K562 (cell line): ENCODE measurements at regions not wholly inside any gene's neighbourhood (a gene's known extent, or its start where the extent isn't known, plus 50 kb on each side); places are given as distances from the start of the nearest gene placed in this dataset.

ENCODE experiments used
- CTCF ChIP-seq, 3 experiments: IDR thresholded peaks in 2 of 3; conservative IDR thresholded peaks in 1 of 3; 2 replicates each; pipeline ENCODE4 v1.5.1; 2011 to 2012; ENCODE audit warnings: low read length in 3 of 3, mild to moderate bottlenecking in 3 of 3, control low read depth in 2 of 3, improper control_type of control experiment in 1 of 3, inconsistent platforms in 1 of 3, low read depth in 1 of 3, mixed read lengths in 1 of 3, moderate library complexity in 1 of 3; ENCODE audit not compliant: insufficient read depth in 2 of 3
- DPF2 ChIP-seq: fragments of 450-650 bp; IDR thresholded peaks from 2 replicates; pipeline ENCODE4 v1.6.1; 2016
- MYC ChIP-seq, 2 experiments: fragments of 250-450 bp in 1 of 2; sonication (Bioruptor Pico) in 1 of 2; IDR thresholded peaks; 2 replicates each; pipeline versions ENCODE4 v1.5.1 to v1.6.1; 2012 to 2021; ENCODE audit warnings: low read depth in 2 of 2, borderline replicate concordance in 1 of 2, improper control_type of control experiment in 1 of 2, low read length in 1 of 2, mild to moderate bottlenecking in 1 of 2, moderate library complexity in 1 of 2
- NRF1 ChIP-seq, 2 experiments: fragments of 450-650 bp; IDR thresholded peaks in 1 of 2; conservative IDR thresholded peaks in 1 of 2; 2 replicates each; pipeline ENCODE4 v1.6.1; 2014; ENCODE audit warnings: mild to moderate bottlenecking in 2 of 2
- POLR2A ChIP-seq: fragments of 450-650 bp; conservative IDR thresholded peaks from 2 replicates; pipeline ENCODE4 v1.6.1; 2016
- RBM14 ChIP-seq: fragments of 200-400 bp; formaldehyde crosslinking; IDR thresholded peaks from 2 replicates; pipeline ENCODE4 v1.6.1; 2018; ENCODE audit warnings: low read depth, mild to moderate bottlenecking, low read length, moderate library complexity, borderline replicate concordance; ENCODE audit not compliant: insufficient read depth
- SIN3B ChIP-seq: fragments of 450-650 bp; IDR thresholded peaks from 2 replicates; pipeline ENCODE4 v1.6.1; 2017; ENCODE audit warnings: low read depth, mild to moderate bottlenecking, moderate library complexity
- TF ChIP-seq, protein P1 (sequence below): sonication (generic); formaldehyde crosslinking; IDR thresholded peaks from 2 replicates; pipeline ENCODE4 v1.8.1; 2023; ENCODE audit warnings: mild to moderate bottlenecking, missing genetic modification reagents
- TF ChIP-seq, protein P2 (sequence below): fragments of 450-650 bp; formaldehyde crosslinking; IDR thresholded peaks from 2 replicates; pipeline ENCODE4 v1.4.0; 2020; ENCODE audit warnings: mild to moderate bottlenecking, mixed read lengths

- TF ChIP-seq, protein P1, sequence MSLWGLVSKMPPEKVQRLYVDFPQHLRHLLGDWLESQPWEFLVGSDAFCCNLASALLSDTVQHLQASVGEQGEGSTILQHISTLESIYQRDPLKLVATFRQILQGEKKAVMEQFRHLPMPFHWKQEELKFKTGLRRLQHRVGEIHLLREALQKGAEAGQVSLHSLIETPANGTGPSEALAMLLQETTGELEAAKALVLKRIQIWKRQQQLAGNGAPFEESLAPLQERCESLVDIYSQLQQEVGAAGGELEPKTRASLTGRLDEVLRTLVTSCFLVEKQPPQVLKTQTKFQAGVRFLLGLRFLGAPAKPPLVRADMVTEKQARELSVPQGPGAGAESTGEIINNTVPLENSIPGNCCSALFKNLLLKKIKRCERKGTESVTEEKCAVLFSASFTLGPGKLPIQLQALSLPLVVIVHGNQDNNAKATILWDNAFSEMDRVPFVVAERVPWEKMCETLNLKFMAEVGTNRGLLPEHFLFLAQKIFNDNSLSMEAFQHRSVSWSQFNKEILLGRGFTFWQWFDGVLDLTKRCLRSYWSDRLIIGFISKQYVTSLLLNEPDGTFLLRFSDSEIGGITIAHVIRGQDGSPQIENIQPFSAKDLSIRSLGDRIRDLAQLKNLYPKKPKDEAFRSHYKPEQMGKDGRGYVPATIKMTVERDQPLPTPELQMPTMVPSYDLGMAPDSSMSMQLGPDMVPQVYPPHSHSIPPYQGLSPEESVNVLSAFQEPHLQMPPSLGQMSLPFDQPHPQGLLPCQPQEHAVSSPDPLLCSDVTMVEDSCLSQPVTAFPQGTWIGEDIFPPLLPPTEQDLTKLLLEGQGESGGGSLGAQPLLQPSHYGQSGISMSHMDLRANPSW, result no peak
- TF ChIP-seq RBM14 (no peak), CTCF (IDR thresholded peaks at IDR 0.05 in 2 of 3, conservative IDR thresholded peaks at IDR 0.05 in 1 of 3; ENCODE audit: insufficient read depth in 2 of 3, low read depth in 1 of 3, low read length in 3 of 3) (no peak), SIN3B (no peak), NRF1 (conservative IDR thresholded peaks at IDR 0.05 in 1 of 2, IDR thresholded peaks at IDR 0.05 in 1 of 2) (no peak), DPF2 (no peak), POLR2A (no peak), MYC (IDR thresholded peaks at IDR 0.05; ENCODE audit: low read depth, low read length) (no peak), MYC (CRISPR knock-in tag; IDR thresholded peaks at IDR 0.05; ENCODE audit: borderline replicate concordance, low read depth) (no peak)
- TF ChIP-seq, protein P2, sequence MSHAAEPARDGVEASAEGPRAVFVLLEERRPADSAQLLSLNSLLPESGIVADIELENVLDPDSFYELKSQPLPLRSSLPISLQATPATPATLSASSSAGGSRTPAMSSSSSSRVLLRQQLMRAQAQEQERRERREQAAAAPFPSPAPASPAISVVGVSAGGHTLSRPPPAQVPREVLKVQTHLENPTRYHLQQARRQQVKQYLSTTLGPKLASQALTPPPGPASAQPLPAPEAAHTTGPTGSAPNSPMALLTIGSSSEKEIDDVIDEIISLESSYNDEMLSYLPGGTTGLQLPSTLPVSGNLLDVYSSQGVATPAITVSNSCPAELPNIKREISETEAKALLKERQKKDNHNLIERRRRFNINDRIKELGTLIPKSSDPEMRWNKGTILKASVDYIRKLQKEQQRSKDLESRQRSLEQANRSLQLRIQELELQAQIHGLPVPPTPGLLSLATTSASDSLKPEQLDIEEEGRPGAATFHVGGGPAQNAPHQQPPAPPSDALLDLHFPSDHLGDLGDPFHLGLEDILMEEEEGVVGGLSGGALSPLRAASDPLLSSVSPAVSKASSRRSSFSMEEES (CRISPR knock-in tag), result no peak
These were observed 176.1 kb downstream of the FGFR2 start for GRCh38 chr10:121422096-121422495.
